Heart right ventricle (tissue), 16 donors: ENCODE measurements at regions not wholly inside any gene's neighbourhood (a gene's known extent, or its start where the extent isn't known, plus 50 kb on each side); places are given as distances from the start of the nearest gene placed in this dataset.

Source experiments
- ATAC-seq, 8 donors: fragments of 200-7000 bp; cut with Tn5 transposase; one replicate each; pipeline ENCODE4 v1.9.1; 2020; ENCODE audit warnings: mild to moderate bottlenecking in 8 of 8, moderate library complexity in 8 of 8, moderate number of reproducible peaks in 1 of 8
- DNase-seq, 2 donors: peaks; one replicate each; pipeline ENCODE4 v3.0.0-alpha.2; 2020
- H3K27ac ChIP-seq, 10 donors: fragments of 200-600 bp; sonication (generic) in 2 of 10; one replicate each; pipeline versions ENCODE4 v1.5.0 to v1.8.0; 2020 to 2022; ENCODE audit warnings: mild to moderate bottlenecking in 3 of 10
- H3K27me3 ChIP-seq, 7 donors: fragments of 200-600 bp; one replicate each; pipeline ENCODE4 v1.8.0; 2021 to 2022; ENCODE audit warnings: mild to moderate bottlenecking in 2 of 7
- H3K36me3 ChIP-seq, 9 donors: fragments of 200-600 bp; sonication (generic) in 1 of 9; one replicate each; pipeline versions ENCODE4 v1.5.0 to v1.8.0; 2020 to 2022; ENCODE audit warnings: mild to moderate bottlenecking in 2 of 9
- H3K4me1 ChIP-seq, 9 donors: fragments of 200-600 bp; sonication (generic) in 1 of 9; one replicate each; pipeline versions ENCODE4 v1.5.0 to v1.8.0; 2020 to 2022; ENCODE audit warnings: mild to moderate bottlenecking in 4 of 9
- H3K4me3 ChIP-seq, 10 donors: fragments of 200-600 bp; sonication (generic) in 2 of 10; one replicate each; pipeline versions ENCODE4 v1.5.0 to v1.8.0; 2020 to 2022; ENCODE audit warnings: mild to moderate bottlenecking in 7 of 10, moderate library complexity in 2 of 10
- H3K9me3 ChIP-seq, 11 donors: fragments of 200-600 bp in 10 of 11; sonication (generic) in 2 of 11; one replicate each; pipeline versions ENCODE4 v1.5.0 to v1.8.0; 2013 to 2022; ENCODE audit warnings: mild to moderate bottlenecking in 2 of 11, control low read depth in 1 of 11, moderate library complexity in 1 of 11
- WGBS, 2 donors: extraction: QIAGEN DNeasy Blood & Tissue Kit; methylation state at CpG; one replicate each; pipeline ENCODE4 v1.1.7; 2013; ENCODE audit warnings: inconsistent platforms in 1 of 2; 5-methylcytosine and 5-hydroxymethylcytosine counted together
- intact Hi-C, 10 donors: fragments of 100-400 bp; cut with DNase I; formaldehyde crosslinking; loops; one replicate each; pipeline versions ENCODE4 v1.11.1 to v1.14.2; 2022
- TF ChIP-seq, protein P1 (sequence below), 9 donors: fragments of 200-600 bp; sonication (generic) in 2 of 9; IDR thresholded peaks; one replicate each; pipeline versions ENCODE4 v1.5.0 to v1.8.0; 2021 to 2022; ENCODE audit warnings: antibody characterized with exemption in 9 of 9, mild to moderate bottlenecking in 5 of 9, moderate library complexity in 1 of 9
- donor health status: Arrhythmogenic right ventricular cardiomyopathy.
- donor health status: ischemic (EF 13 %, LVEDD 7.1; RV severe dilation, severe dysfunction).
- donor health status: healthy with polysubstance abuse.
- donor health status: DM: no; HTN: yes; CAD: no.
- donor health status: DM: no; HTN: no; CAD: no.
- donor health status: ischemic (EF 25% LVEDD 6.9; RV normal size, moderate dysfunction).
- donor health status: ischemic (EF 25% LVEDD 5.7; RV mildly dilated, moderate dysfunction).
- donor health status: healthy.
- donor health status: DM: yes; HTN: yes; CAD: no.
- donor health status: Ischemic cardiomyopathy.
- donor health status: ischemic (EF 35%, LVEDD 5.7; RV mildly dilated, moderate dysfunction).
- donor health status: nonischemic (EF 11% LVEDD 7.7; RV severe dilation, severe dysfunction).
- donor health status: DM: yes; HTN: yes; CAD: no.
- donor health status: PGD.
- donor health status: ischemic (EF 29% LVEDD 5.4; RV normal size, mild dysfunction).
- donor health status: nonischemic (EF 23%, LVEDD 6.1; RV moderate dilation, normal function).

DNA sequence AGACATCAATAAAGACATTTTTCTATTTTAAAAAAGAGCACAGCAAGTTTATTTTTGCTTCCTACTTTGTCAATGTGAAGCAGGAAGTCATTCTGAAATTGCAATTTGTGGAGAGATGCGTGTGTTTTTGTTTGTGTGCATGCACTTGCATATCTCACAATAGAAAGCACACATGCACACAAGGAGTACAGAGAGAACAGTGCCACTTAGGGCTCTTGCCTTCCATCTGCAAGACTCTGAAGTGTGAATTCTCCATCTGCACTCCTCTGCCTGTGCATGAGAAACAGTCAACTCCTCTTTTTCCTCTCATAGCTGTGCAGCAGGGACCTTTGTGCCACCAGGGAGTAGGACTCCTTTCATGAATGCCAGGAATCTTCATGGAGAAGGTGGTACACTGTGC is 316.3 kb upstream of the CNR1 start:
- Histone ChIP-seq H3K27me3 (no peaks in the 10 kb centered on the region), H3K27ac (no peak overlapping the region), H3K9me3 (peaks cover 0 to 20% (median 9%) of the 10 kb centered on the region in 11 donors), H3K36me3 (no peaks in the 10 kb centered on the region), H3K4me3 (no peak overlapping the region), H3K4me1 (no peaks in the 10 kb centered on the region)
- TF ChIP-seq, protein P1, sequence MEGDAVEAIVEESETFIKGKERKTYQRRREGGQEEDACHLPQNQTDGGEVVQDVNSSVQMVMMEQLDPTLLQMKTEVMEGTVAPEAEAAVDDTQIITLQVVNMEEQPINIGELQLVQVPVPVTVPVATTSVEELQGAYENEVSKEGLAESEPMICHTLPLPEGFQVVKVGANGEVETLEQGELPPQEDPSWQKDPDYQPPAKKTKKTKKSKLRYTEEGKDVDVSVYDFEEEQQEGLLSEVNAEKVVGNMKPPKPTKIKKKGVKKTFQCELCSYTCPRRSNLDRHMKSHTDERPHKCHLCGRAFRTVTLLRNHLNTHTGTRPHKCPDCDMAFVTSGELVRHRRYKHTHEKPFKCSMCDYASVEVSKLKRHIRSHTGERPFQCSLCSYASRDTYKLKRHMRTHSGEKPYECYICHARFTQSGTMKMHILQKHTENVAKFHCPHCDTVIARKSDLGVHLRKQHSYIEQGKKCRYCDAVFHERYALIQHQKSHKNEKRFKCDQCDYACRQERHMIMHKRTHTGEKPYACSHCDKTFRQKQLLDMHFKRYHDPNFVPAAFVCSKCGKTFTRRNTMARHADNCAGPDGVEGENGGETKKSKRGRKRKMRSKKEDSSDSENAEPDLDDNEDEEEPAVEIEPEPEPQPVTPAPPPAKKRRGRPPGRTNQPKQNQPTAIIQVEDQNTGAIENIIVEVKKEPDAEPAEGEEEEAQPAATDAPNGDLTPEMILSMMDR (IDR thresholded peaks at IDR 0.05): no peak
- ATAC-seq (no peak), DNase-seq (no peak)
- whole genome bisulfite sequencing, 2 donors: 61 to 66% methylated on average over 1 of the region's 1 CpG
- intact Hi-C loops: no loop called here

DNA sequence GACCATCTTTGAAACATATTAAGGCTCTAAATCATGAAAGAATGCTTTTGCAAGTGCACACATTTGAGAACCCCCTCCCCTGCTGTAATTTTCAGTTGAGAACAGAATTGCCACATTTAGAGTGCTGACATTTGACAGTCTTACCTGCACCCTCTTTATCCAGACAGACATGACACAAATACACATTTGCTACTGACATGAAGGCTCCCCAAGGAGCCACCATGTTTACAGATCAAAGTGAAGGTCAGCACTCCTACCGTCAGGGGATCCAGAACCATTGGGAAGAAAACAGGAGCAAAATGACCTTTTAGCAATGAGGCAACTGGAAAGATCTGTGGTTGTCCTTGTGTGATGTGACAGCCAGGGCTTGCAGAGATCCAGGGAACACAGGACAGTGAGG is 315.4 kb upstream of the CNR1 start:
- intact Hi-C loops: no loop called here
- Histone ChIP-seq H3K27ac (no peak overlapping the region), H3K27me3 (no peaks in the 10 kb centered on the region), H3K4me1 (no peaks in the 10 kb centered on the region), H3K4me3 (no peak overlapping the region), H3K36me3 (no peaks in the 10 kb centered on the region), H3K9me3 (peaks cover 0 to 24% (median 9%) of the 10 kb centered on the region in 11 donors)
- no peak for DNase-seq
- TF ChIP-seq, protein P1 (IDR thresholded peaks at IDR 0.05): no peak
- 54 to 56% methylated on average over 1 of the region's 1 CpG for WGBS, 2 donors
- no peak for ATAC-seq

DNA sequence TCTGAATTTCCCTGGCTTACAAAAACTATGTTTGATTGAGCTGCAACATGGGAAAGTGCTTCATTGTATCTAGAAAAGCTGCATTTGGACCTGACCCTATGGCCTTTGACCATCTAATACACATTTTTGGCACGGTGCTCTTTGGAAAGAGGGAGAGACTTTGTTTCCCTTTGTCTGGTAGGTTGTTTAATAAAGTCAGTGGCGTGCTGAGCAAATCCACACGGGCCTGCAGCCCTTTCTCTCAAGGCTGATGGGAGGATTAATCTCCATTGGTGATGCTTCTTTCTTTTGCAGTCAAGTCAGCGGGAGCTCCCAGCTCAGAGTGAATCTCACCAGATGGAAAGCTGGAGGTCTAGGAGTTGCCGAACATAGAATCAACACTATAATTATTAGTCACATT is 314.7 kb upstream of the CNR1 start:
- H3K4me3 ChIP-seq: no peak overlapping the region
- ATAC-seq: no peak
- no peaks in the 10 kb centered on the region for H3K4me1 ChIP-seq
- H3K36me3 ChIP-seq: no peaks in the 10 kb centered on the region
- TF ChIP-seq, protein P1 (IDR thresholded peaks at IDR 0.05): no peak
- no peaks in the 10 kb centered on the region for H3K27me3 ChIP-seq
- peaks cover 0 to 24% (median 9%) of the 10 kb centered on the region in 11 donors for H3K9me3 ChIP-seq
- H3K27ac ChIP-seq: no peak overlapping the region
- intact Hi-C loops: no loop called here
- DNase-seq: no peak
- 80 to 81% methylated on average over 5 of the region's 5 CpGs for WGBS, 2 donors

DNA sequence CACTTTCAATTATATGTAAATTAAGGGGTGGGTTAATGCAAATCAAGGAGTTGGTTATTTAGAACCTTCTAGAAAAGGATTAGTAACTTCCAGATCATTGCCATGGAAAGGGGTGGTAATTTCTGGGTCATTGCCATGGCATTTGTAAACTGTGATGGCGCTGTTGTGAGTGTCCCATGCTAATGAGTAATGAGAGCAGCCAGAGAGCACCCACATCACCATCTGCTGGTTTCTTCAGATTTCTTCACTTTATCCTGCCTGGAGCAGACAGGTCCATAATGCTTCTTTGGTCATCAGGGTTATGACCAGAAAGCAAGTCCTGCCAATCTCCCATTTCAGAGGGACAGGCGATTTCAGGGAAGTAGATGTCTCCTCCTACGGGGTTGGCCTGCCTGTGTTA is 311.3 kb upstream of the CNR1 start:
- Histone ChIP-seq H3K9me3 (peaks cover 0 to 7% (median 0%) of the 10 kb centered on the region in 11 donors), H3K4me1 (no peaks in the 10 kb centered on the region), H3K27ac (no peak overlapping the region), H3K27me3 (peaks cover 0 to 4% (median 0%) of the 10 kb centered on the region in 7 donors), H3K36me3 (no peaks in the 10 kb centered on the region), H3K4me3 (no peak overlapping the region)
- ATAC-seq (no peak), DNase-seq (no peak)
- WGBS, 2 donors: 66 to 87% methylated on average over 3 of the region's 3 CpGs
- intact Hi-C loops: no loop called here
- TF ChIP-seq, protein P1 (IDR thresholded peaks at IDR 0.05): no peak
